PC-9 (cell line): ENCODE measurements at regions not wholly inside any gene's neighbourhood (a gene's known extent, or its start where the extent isn't known, plus 50 kb on each side); places are given as distances from the start of the nearest gene placed in this dataset.
"Not testable (repeated sequence)": the region's sequence is repeated elsewhere in the genome, so short reads cannot be mapped to it uniquely, and the experiment has no call there.

Experiments
- CTCF ChIP-seq: fragments of 200-600 bp; sonication (generic); conservative IDR thresholded peaks from 2 replicates; pipeline ENCODE4 v1.6.1; 2017; ENCODE audit warnings: mixed run types, antibody characterized with exemption, mild to moderate bottlenecking, moderate library complexity
- EZH2 ChIP-seq: fragments of 200-600 bp; sonication (generic); IDR thresholded peaks from 2 replicates; pipeline ENCODE4 v1.8.0; 2017; ENCODE audit warnings: antibody characterized with exemption, low read depth

GRCh38 chr21:28011970-28012369 is 980.7 kb downstream of the LTN1 start:
- not testable (repeated sequence) for TF ChIP-seq CTCF, EZH2
